IMR-90 (cell line): ENCODE measurements at regions not wholly inside any gene's neighbourhood (a gene's known extent, or its start where the extent isn't known, plus 50 kb on each side); places are given as distances from the start of the nearest gene placed in this dataset.

Source experiments
- ATAC-seq: fragments of 200-7000 bp; cut with Tn5 transposase; 2 replicates; pipeline ENCODE4 v1.9.1; 2020; ENCODE audit warnings: low read depth, mild to moderate bottlenecking, moderate library complexity
- BruUV-seq: library from RNA; stranded (reverse); fragments of 400-500 nt; replicated peaks from 2 replicates; lab custom pipeline; 2021; lab: Mats Ljungman, UMichigan
- CTCF ChIA-PET: fragments of 300-600 bp; formaldehyde crosslinking; extraction: SDS; loops from one replicate; lab custom pipeline; 2021; ENCODE audit warnings: antibody characterized with exemption; lab: Yijun Ruan, JAX
- POLR2A ChIA-PET: fragments of 300-600 bp; sonication (Branson Sonifier 250); formaldehyde crosslinking; loops from one replicate; lab custom pipeline; 2022; ENCODE audit warnings: antibody characterized with exemption; ENCODE audit not compliant: unreplicated experiment; lab: Charles Lee
- DNase-seq: peaks from one replicate; pipeline ENCODE4 v3.0.0; 2013
- H2AFZ ChIP-seq: replicated peaks from 2 replicates; pipeline ENCODE3; 2013; ENCODE audit warnings: low read length, mild to moderate bottlenecking; ENCODE audit not compliant: poor library complexity
- H2AK5ac ChIP-seq: 2 replicates; pipeline ENCODE4 v1.6.1; 2013; ENCODE audit warnings: low read depth, low read length, inconsistent platforms
- H2AK9ac ChIP-seq: replicated peaks from 2 replicates; pipeline ENCODE3; 2013; ENCODE audit warnings: mild to moderate bottlenecking, low read depth, low read length, moderate library complexity; ENCODE audit not compliant: poor library complexity
- H2BK120ac ChIP-seq: 2 replicates; pipeline ENCODE4 v1.6.1; 2013; ENCODE audit warnings: low read depth, low read length, inconsistent platforms
- H2BK15ac ChIP-seq: 3 replicates; pipeline ENCODE4 v1.6.1; 2013; ENCODE audit warnings: low read depth, low read length, inconsistent platforms
- H2BK20ac ChIP-seq: 2 replicates; pipeline ENCODE4 v1.6.1; 2013; ENCODE audit warnings: low read depth, mild to moderate bottlenecking, inconsistent platforms, low read length, moderate library complexity
- H2BK5ac ChIP-seq: 2 replicates; pipeline ENCODE4 v1.6.1; 2013; ENCODE audit warnings: mild to moderate bottlenecking, low read depth, low read length, inconsistent platforms; ENCODE audit not compliant: poor library complexity, severe bottlenecking
- H3K14ac ChIP-seq: replicated peaks from 2 replicates; pipeline ENCODE4 v1.6.1; 2013; ENCODE audit warnings: low read depth, low read length, inconsistent platforms
- H3K18ac ChIP-seq: 2 replicates; pipeline ENCODE4 v1.6.1; 2013; ENCODE audit warnings: low read depth, low read length, control low read depth
- H3K23ac ChIP-seq: 2 replicates; pipeline ENCODE4 v1.6.1; 2013; ENCODE audit warnings: low read depth, low read length, inconsistent platforms
- H3K27ac ChIP-seq: 2 replicates; pipeline ENCODE4 v1.5.1; 2013; ENCODE audit warnings: mild to moderate bottlenecking, control low read depth, low read length; ENCODE audit not compliant: insufficient read depth
- H3K27me3 ChIP-seq: 2 replicates; pipeline ENCODE4 v1.6.1; 2013; ENCODE audit warnings: low read length; ENCODE audit not compliant: control insufficient read depth, insufficient read depth
- H3K36me3 ChIP-seq: 2 replicates; pipeline ENCODE4 v1.6.1; 2013; ENCODE audit warnings: low read length, mixed read lengths; ENCODE audit not compliant: control insufficient read depth, insufficient read depth
- H3K4ac ChIP-seq: 2 replicates; pipeline ENCODE4 v1.6.1; 2013; ENCODE audit warnings: low read depth, low read length, inconsistent platforms
- H3K4me1 ChIP-seq: 2 replicates; pipeline ENCODE4 v1.6.1; 2013; ENCODE audit warnings: low read length, mixed read lengths; ENCODE audit not compliant: control insufficient read depth, insufficient read depth
- H3K4me2 ChIP-seq: 2 replicates; pipeline ENCODE4 v1.6.1; 2013; ENCODE audit warnings: low read depth, mild to moderate bottlenecking, control low read depth, low read length, moderate library complexity
- H3K4me3 ChIP-seq: 2 replicates; pipeline ENCODE4 v1.5.1; 2013; ENCODE audit warnings: low read depth, mild to moderate bottlenecking, control low read depth, low read length, moderate library complexity; ENCODE audit not compliant: insufficient read depth
- H3K56ac ChIP-seq: 2 replicates; pipeline ENCODE4 v1.6.1; 2013; ENCODE audit warnings: low read length, inconsistent platforms; ENCODE audit not compliant: insufficient read depth; ENCODE audit errors: extremely low read depth
- H3K79me1 ChIP-seq, 2 experiments: 2 replicates each; pipeline ENCODE4 v1.6.1; 2013; ENCODE audit warnings: low read length in 2 of 2, inconsistent platforms in 1 of 2, low read depth in 1 of 2
- H3K9ac ChIP-seq: 2 replicates; pipeline ENCODE4 v1.6.1; 2013; ENCODE audit warnings: low read depth, low read length, control low read depth
- H3K9me1 ChIP-seq: 2 replicates; pipeline ENCODE4 v1.6.1; 2013; ENCODE audit warnings: low read length, inconsistent platforms; ENCODE audit not compliant: insufficient read depth
- H3K9me3 ChIP-seq: 2 replicates; pipeline ENCODE4 v1.6.1; 2013; ENCODE audit warnings: low read length; ENCODE audit not compliant: control insufficient read depth, insufficient read depth
- H4K20me1 ChIP-seq: 2 replicates; pipeline ENCODE4 v1.6.1; 2013; ENCODE audit warnings: low read length, inconsistent platforms; ENCODE audit not compliant: insufficient read depth
- H4K5ac ChIP-seq: 2 replicates; pipeline ENCODE4 v1.6.1; 2013; ENCODE audit warnings: mild to moderate bottlenecking, low read depth, low read length, control low read depth
- H4K8ac ChIP-seq, 2 experiments: 2 replicates each; pipeline ENCODE4 v1.6.1; 2013; ENCODE audit warnings: low read depth in 2 of 2, low read length in 2 of 2, control low read depth in 1 of 2, inconsistent platforms in 1 of 2
- H4K91ac ChIP-seq: 2 replicates; pipeline ENCODE4 v1.6.1; 2013; ENCODE audit warnings: low read depth, low read length, inconsistent platforms; ENCODE audit not compliant: insufficient read depth
- CHD1 ChIP-seq: IDR thresholded peaks from 2 replicates; pipeline ENCODE4 v1.6.1; 2012; ENCODE audit warnings: low read depth, low read length, improper control_type of control experiment
- CTCF ChIP-seq: conservative IDR thresholded peaks from 2 replicates; pipeline ENCODE4 v1.5.1; 2012; ENCODE audit warnings: mild to moderate bottlenecking, low read depth, low read length, improper control_type of control experiment
- ELK1 ChIP-seq: fragments of 150-350 bp; IDR thresholded peaks from 2 replicates; pipeline ENCODE4 v1.6.1; 2016; ENCODE audit warnings: low read depth, mild to moderate bottlenecking, low read length, moderate library complexity, borderline replicate concordance
- MAFK ChIP-seq: IDR thresholded peaks from 2 replicates; pipeline ENCODE4 v1.6.1; 2012; ENCODE audit warnings: low read depth, low read length, improper control_type of control experiment
- MAZ ChIP-seq: IDR thresholded peaks from 2 replicates; pipeline ENCODE4 v1.6.1; 2012; ENCODE audit warnings: low read depth, mild to moderate bottlenecking, low read length, improper control_type of control experiment, moderate library complexity, borderline replicate concordance
- MXI1 ChIP-seq: IDR thresholded peaks from 2 replicates; pipeline ENCODE4 v1.6.1; 2012; ENCODE audit warnings: low read depth, mild to moderate bottlenecking, low read length, moderate library complexity, borderline replicate concordance
- NFE2L2 ChIP-seq: fragments of 150-350 bp; IDR thresholded peaks from 2 replicates; pipeline ENCODE4 v1.6.1; 2016; ENCODE audit warnings: low read depth, mild to moderate bottlenecking, low read length
- POLR2A ChIP-seq: IDR thresholded peaks from 2 replicates; pipeline ENCODE4 v1.6.1; 2012; ENCODE audit warnings: mild to moderate bottlenecking, low read depth, low read length
- RCOR1 ChIP-seq: IDR thresholded peaks from 2 replicates; pipeline ENCODE4 v1.6.1; 2012; ENCODE audit warnings: mild to moderate bottlenecking, low read length, improper control_type of control experiment; ENCODE audit not compliant: insufficient replicate concordance
- RFX5 ChIP-seq: IDR thresholded peaks from 2 replicates; pipeline ENCODE4 v1.8.0; 2012; ENCODE audit warnings: low read depth, mild to moderate bottlenecking, low read length, moderate library complexity
- SMC3 ChIP-seq: fragments of 150-350 bp; IDR thresholded peaks from 2 replicates; pipeline ENCODE4 v1.6.1; 2016; ENCODE audit warnings: low read depth, mild to moderate bottlenecking, antibody characterized with exemption, low read length, moderate library complexity
- USF2 ChIP-seq: fragments of 150-350 bp; IDR thresholded peaks from 2 replicates; pipeline ENCODE4 v1.6.1; 2017; ENCODE audit warnings: mild to moderate bottlenecking, antibody characterized with exemption, low read length, low read depth
- WGBS, 2 experiments: methylation state at CpG; one replicate each; pipeline versions ENCODE4 v1.1.5 to v1.1.7; 2013; ENCODE audit warnings: missing lambda C conversion rate in 2 of 2; ENCODE audit not compliant: insufficient read length in 1 of 2; ENCODE audit errors: extremely low coverage in 2 of 2; 5-methylcytosine and 5-hydroxymethylcytosine counted together
- dilution Hi-C: fragments of 300-500 bp; cut with HindIII; formaldehyde crosslinking; loops from one replicate; pipeline ENCODE4 v1.14.3; 2018; ENCODE audit warnings: low sequenced_read_pairs; ENCODE audit not compliant: unreplicated experiment
- in situ Hi-C: fragments of 300-500 bp; cut with MboI; formaldehyde crosslinking; loops from 3 replicates; pipeline ENCODE4 v1.14.3; 2019; ENCODE audit warnings: low sequenced_read_pairs, inconsistent platforms, mixed read lengths
- intact Hi-C: fragments of 100-400 bp; cut with micrococcal nuclease; formaldehyde crosslinking; loops from 2 replicates; pipeline ENCODE4 v1.10.0; 2022

- TF ChIP-seq NFE2L2 (no peak), MAFK (no peak)
Measured at GRCh38 chr17:79388556-79389295, 222.1 kb downstream of the RBFOX3 start (continued).

DNA sequence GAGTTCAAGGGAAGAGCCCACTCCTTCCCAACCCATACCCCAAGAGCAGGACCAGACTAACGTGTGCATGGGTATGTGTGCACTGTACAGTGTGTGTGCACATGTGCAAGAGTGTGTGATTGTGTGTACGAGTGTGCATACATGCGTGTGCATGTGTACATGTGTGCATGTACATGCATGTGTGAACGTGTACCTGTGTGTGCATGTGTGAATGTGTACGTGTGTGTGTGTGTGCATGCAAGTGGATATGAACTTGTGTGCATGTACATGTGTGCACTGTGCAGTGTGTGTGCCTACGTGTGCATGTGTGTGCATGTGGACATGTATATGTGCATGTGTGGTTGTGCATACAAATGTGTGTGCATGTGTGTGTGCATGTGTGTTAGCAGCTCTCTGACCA, 223.1 kb downstream of the RBFOX3 start:
- in situ Hi-C loops (loop anchor here (25.0 kb wide), 1 partner anchor 525 kb away; no protein-coding TSS in a partner anchor), intact Hi-C loops (no loop called here)
- H3K27me3 ChIP-seq: peaks cover 8% of the 10 kb centered on the region; the same call in 1 of the 2 replicates
- TF ChIP-seq CHD1 (no peak), MAZ (no peak), RFX5 (no peak), SMC3 (no peak), CTCF (no peak), POLR2A (no peak), USF2 (no peak), MXI1 (no peak), ELK1 (no peak), MAFK (no peak), RCOR1 (no peak)

More for the DNA sequence above, 223.1 kb downstream of the RBFOX3 start:
- POLR2A ChIA-PET: no interaction called here
- DNase-seq (no peak), ATAC-seq (no peak)
- H2BK120ac ChIP-seq: no peak overlapping the region
- no peaks in the 10 kb centered on the region for H3K79me1 ChIP-seq
- H2AK5ac ChIP-seq: no peak overlapping the region
- no peak overlapping the region for H3K4me2 ChIP-seq
- no peak overlapping the region for H2BK20ac ChIP-seq
- no peak overlapping the region for H3K14ac ChIP-seq
- H3K27ac ChIP-seq: no peak overlapping the region
- H3K9me1 ChIP-seq: no peaks in the 10 kb centered on the region; the same call in 1 of the 2 replicates
- H4K20me1 ChIP-seq: no peaks in the 10 kb centered on the region
- no peak overlapping the region for H3K18ac ChIP-seq
- no peak overlapping the region for H2BK5ac ChIP-seq
- H3K4me3 ChIP-seq: no peak overlapping the region
- dilution Hi-C loops: no loop called here
- H3K4me1 ChIP-seq: no peaks in the 10 kb centered on the region
- CTCF ChIA-PET: interaction anchor here (0.8 to 1.8 kb wide), 5 partner anchors 9 to 300 kb away, joined by 3 to 9 read pairs (median 4); no protein-coding TSS in a partner anchor
- H3K56ac ChIP-seq: no peak overlapping the region
- no peak overlapping the region for H3K9ac ChIP-seq
- no peak overlapping the region for H4K5ac ChIP-seq
- H4K91ac ChIP-seq: no peak overlapping the region
- no peak overlapping the region for H3K23ac ChIP-seq
- H3K4ac ChIP-seq: no peak overlapping the region
- H3K9me3 ChIP-seq: no peaks in the 10 kb centered on the region; the same call in 1 of the 2 replicates
- H3K36me3 ChIP-seq: no peaks in the 10 kb centered on the region
- no peak overlapping the region for H4K8ac ChIP-seq
- H2BK15ac ChIP-seq: no peak overlapping the region
- WGBS, 2 experiments: 80% methylated on average over 5 of the region's 6 CpGs; no CpG with 5 or more reads in 1 of the 2 experiments
- no peak overlapping the region for H2AK9ac ChIP-seq
- no peak overlapping the region for H2AFZ ChIP-seq
- BruUV-seq: no TSS peak
